Body of pancreas (tissue), 4 donors: ENCODE measurements at regions not wholly inside any gene's neighbourhood (a gene's known extent, or its start where the extent isn't known, plus 50 kb on each side); places are given as distances from the start of the nearest gene placed in this dataset.

ENCODE experiments used
- ATAC-seq: fragments of 150-250 bp; one replicate; pipeline ENCODE4 v1.9.1; 2016
- DNase-seq, 4 donors: peaks; one replicate each; pipeline ENCODE4 v3.0.0-alpha.2; 2019
- H3K27ac ChIP-seq, 4 donors: fragments of 200-600 bp; sonication (generic); 1 replicate in 3 of 4; 2 replicates in 1 of 4; pipeline versions ENCODE4 v1.5.1 to v1.6.1; 2016 to 2019; ENCODE audit warnings: mild to moderate bottlenecking in 1 of 4, mixed read lengths in 1 of 4, moderate library complexity in 1 of 4
- H3K27me3 ChIP-seq, 2 donors: fragments of 200-600 bp; sonication (generic); one replicate each; pipeline ENCODE4 v1.6.0; 2016; ENCODE audit warnings: mild to moderate bottlenecking in 1 of 2
- H3K36me3 ChIP-seq, 2 donors: fragments of 200-600 bp; sonication (generic); replicated peaks in 1 of 2; 2 replicates each; pipeline ENCODE4 v1.5.1; 2016; ENCODE audit warnings: low read depth in 2 of 2; ENCODE audit not compliant: insufficient read depth in 1 of 2
- H3K4me1 ChIP-seq: fragments of 200-600 bp; sonication (generic); one replicate; pipeline ENCODE4 v1.6.0; 2016
- H3K4me3 ChIP-seq, 2 donors: fragments of 200-600 bp; sonication (generic); 1 replicate in 1 of 2; 2 replicates in 1 of 2; pipeline ENCODE4 v1.5.1; 2016 to 2019
- H3K9me3 ChIP-seq, 3 donors: fragments of 200-600 bp; sonication (generic); 1 replicate in 2 of 3; 2 replicates in 1 of 3; pipeline ENCODE4 v1.5.1; 2016
- POLR2A ChIP-seq, 3 donors: fragments of 450-650 bp; IDR thresholded peaks; one replicate each; pipeline ENCODE4 v1.6.1; 2016; ENCODE audit warnings: antibody characterized with exemption in 3 of 3, mild to moderate bottlenecking in 2 of 3
- whole genome bisulfite sequencing, 2 donors: methylation state at CpG; one replicate each; pipeline ENCODE4 v1.1.5; 2017; 5-methylcytosine and 5-hydroxymethylcytosine counted together
- intact Hi-C: fragments of 100-400 bp; cut with DNase I; formaldehyde crosslinking; loops from one replicate; pipeline ENCODE4 v1.15.1; 2023
- TF ChIP-seq, protein P1 (sequence below), 7 experiments: fragments of 450-650 bp in 4 of 7; fragments of 200-600 bp in 3 of 7; sonication (generic) in 3 of 7; IDR thresholded peaks; one replicate each; pipeline ENCODE4 v1.5.1; 2016 to 2019; ENCODE audit warnings: antibody characterized with exemption in 7 of 7

DNA sequence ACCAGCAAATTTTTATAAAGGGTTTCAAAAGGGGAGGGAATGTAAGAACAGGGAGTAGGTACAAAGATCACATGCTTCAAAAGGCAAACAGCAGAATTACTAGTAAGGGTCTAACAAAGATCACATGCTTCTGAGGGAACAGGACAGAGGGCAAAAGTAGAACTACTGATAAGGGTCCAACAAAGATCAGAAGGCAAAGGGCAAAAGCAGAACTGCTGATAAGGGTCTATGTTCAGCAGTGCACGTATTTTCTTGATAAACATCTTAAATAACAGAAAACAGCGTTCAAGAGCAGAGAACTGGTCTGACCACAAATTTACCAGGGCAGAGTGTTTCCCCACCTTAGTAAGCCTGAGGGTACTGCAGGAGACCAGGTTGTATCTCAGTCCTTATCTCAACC is 469.5 kb upstream of the PIK3R1 start:
- H3K9me3 ChIP-seq = peaks cover 0 to 12% (median 0%) of the 10 kb centered on the region in 3 donors
- H3K36me3 ChIP-seq = no peaks in the 10 kb centered on the region
- WGBS, 2 donors = 51 to 52% methylated on average over 2 of the region's 2 CpGs
- H3K27me3 ChIP-seq = no peaks in the 10 kb centered on the region
- no peaks in the 10 kb centered on the region for H3K4me1 ChIP-seq
- no peak for ATAC-seq
- no peak for TF ChIP-seq POLR2A (IDR thresholded peaks at IDR 0.05)
- TF ChIP-seq, protein P1, sequence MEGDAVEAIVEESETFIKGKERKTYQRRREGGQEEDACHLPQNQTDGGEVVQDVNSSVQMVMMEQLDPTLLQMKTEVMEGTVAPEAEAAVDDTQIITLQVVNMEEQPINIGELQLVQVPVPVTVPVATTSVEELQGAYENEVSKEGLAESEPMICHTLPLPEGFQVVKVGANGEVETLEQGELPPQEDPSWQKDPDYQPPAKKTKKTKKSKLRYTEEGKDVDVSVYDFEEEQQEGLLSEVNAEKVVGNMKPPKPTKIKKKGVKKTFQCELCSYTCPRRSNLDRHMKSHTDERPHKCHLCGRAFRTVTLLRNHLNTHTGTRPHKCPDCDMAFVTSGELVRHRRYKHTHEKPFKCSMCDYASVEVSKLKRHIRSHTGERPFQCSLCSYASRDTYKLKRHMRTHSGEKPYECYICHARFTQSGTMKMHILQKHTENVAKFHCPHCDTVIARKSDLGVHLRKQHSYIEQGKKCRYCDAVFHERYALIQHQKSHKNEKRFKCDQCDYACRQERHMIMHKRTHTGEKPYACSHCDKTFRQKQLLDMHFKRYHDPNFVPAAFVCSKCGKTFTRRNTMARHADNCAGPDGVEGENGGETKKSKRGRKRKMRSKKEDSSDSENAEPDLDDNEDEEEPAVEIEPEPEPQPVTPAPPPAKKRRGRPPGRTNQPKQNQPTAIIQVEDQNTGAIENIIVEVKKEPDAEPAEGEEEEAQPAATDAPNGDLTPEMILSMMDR (IDR thresholded peaks at IDR 0.05) = no peak
- no peak overlapping the region for H3K4me3 ChIP-seq
- intact Hi-C loops = no loop called here
- no peak for DNase-seq
- no peak overlapping the region for H3K27ac ChIP-seq

DNA sequence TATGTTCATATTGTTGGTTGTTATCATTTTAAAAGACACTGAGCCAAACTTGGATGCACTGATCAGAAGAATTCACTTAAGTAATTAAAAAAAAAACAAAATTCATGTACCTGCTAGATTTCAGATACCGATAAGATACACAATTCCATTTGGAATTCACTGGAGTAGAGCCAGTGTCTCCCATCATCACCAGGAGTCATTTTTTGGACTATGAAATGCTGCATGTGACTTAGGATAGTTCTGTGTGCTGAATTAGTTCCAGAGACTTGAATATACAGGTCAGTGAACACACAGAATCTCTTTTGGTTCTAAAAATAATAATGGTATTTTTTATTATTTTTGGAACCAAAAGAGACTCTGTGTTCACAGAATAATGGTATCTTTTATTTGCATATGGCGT is 482.6 kb upstream of the PIK3R1 start:
- WGBS, 2 donors = 71 to 81% methylated on average over 2 of the region's 2 CpGs
- no peaks in the 10 kb centered on the region for H3K4me1 ChIP-seq
- ATAC-seq (no peak), DNase-seq (no peak)
- H3K27ac ChIP-seq = no peak overlapping the region
- H3K4me3 ChIP-seq = no peak overlapping the region
- H3K27me3 ChIP-seq = no peaks in the 10 kb centered on the region
- intact Hi-C loops = no loop called here
- H3K9me3 ChIP-seq = no peaks in the 10 kb centered on the region
- TF ChIP-seq, protein P1 (IDR thresholded peaks at IDR 0.05) = no peak
- TF ChIP-seq POLR2A (IDR thresholded peaks at IDR 0.05) = no peak
- no peaks in the 10 kb centered on the region for H3K36me3 ChIP-seq

DNA sequence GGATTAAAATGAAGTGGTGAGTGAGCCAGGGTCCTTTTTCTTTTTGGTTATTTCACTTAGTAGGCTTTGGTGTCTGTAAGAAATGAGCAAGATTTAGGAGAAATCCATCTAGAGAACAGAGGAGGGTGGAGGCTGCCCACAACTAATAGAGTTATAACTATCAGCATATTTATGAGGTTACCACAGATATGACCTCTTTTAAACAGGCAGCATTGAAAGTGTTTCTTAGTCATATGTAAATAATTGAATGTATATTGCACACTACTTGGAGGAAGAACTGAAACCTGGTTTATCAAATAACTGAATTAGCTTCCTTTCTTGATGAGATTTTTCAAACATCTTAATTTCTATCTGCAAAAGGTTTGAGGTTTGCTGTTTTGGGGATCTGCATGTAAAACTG is 483.1 kb upstream of the PIK3R1 start:
- no peak for DNase-seq
- Histone ChIP-seq H3K27me3 (no peaks in the 10 kb centered on the region), H3K36me3 (no peaks in the 10 kb centered on the region), H3K4me3 (no peak overlapping the region), H3K9me3 (no peaks in the 10 kb centered on the region), H3K27ac (no peak overlapping the region), H3K4me1 (no peaks in the 10 kb centered on the region)
- intact Hi-C loops = no loop called here
- TF ChIP-seq, protein P1 (IDR thresholded peaks at IDR 0.05) = no peak
- no peak for TF ChIP-seq POLR2A (IDR thresholded peaks at IDR 0.05)
- ATAC-seq = no peak

DNA sequence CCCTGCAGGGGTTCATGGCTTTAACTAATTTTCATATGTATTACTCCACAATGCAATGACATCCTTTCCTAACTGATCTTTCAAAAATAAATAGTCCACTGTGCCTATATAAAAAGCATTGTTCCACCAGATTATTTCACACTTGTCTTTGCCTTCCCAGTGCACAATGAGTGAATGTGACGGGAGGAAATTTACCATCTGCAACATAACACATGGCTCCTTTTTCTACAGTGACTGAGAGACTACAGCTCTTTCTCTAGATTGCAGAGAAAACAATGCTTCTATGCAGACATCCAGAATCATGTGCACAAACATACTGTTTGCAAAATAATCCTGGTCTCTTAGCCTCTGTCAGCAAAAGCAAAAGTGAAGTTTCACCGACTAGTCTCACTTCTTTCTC is 483.7 kb upstream of the PIK3R1 start:
- Histone ChIP-seq H3K36me3 (no peaks in the 10 kb centered on the region), H3K4me3 (no peak overlapping the region), H3K27ac (no peak overlapping the region), H3K9me3 (no peaks in the 10 kb centered on the region), H3K27me3 (no peaks in the 10 kb centered on the region), H3K4me1 (no peaks in the 10 kb centered on the region)
- ATAC-seq = no peak
- intact Hi-C loops = no loop called here
- TF ChIP-seq, protein P1 (IDR thresholded peaks at IDR 0.05) = no peak
- 71 to 74% methylated on average over 2 of the region's 2 CpGs for WGBS, 2 donors
- DNase-seq = no peak

DNA sequence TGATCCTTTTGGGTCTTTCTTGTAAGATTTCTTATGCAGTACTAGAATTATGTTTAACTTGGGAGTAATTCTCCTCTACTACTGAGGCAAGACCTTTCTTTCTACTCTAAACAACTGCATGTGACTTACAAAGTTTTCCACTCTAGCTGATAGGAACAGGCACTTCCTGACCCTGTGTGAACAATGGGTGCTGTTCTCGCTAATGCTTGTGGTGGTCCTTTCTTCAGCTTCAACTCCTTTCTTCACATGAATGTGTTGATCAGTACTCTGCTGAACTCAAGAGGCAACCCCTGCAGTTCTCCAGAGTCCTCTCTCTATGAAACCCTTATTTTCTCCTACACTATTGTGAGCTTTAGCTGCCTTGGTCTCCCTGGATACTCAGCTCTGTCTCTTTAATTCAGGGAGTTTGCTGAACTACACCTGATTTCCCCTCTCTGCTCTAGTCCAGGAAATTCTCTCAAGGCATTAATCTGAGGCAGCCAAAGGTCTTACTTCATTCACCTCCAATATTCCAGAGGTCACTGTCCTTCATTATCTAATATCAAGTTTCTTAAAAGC is 484.6 kb upstream of the PIK3R1 start:
- WGBS, 2 donors = 82 to 86% methylated on average over 1 of the region's 1 CpG
- Histone ChIP-seq H3K4me1 (no peaks in the 10 kb centered on the region), H3K27me3 (no peaks in the 10 kb centered on the region), H3K27ac (no peak overlapping the region), H3K9me3 (no peaks in the 10 kb centered on the region), H3K36me3 (no peaks in the 10 kb centered on the region), H3K4me3 (no peak overlapping the region)
- intact Hi-C loops = no loop called here
- ATAC-seq (no peak), DNase-seq (no peak)
- no peak for TF ChIP-seq POLR2A (IDR thresholded peaks at IDR 0.05)
- TF ChIP-seq, protein P1 (IDR thresholded peaks at IDR 0.05) = no peak
